Lower leg skin (tissue), 3 donors: ENCODE measurements at regions not wholly inside any gene's neighbourhood (a gene's known extent, or its start where the extent isn't known, plus 50 kb on each side); places are given as distances from the start of the nearest gene placed in this dataset.

ENCODE experiments used
- CTCF ChIP-seq, 3 donors: fragments of 450-650 bp; IDR thresholded peaks; one replicate each; pipeline ENCODE4 v1.5.1; 2016; ENCODE audit warnings: antibody characterized with exemption in 3 of 3, mild to moderate bottlenecking in 3 of 3, moderate library complexity in 2 of 3
- POLR2A ChIP-seq, 2 donors: fragments of 450-650 bp; IDR thresholded peaks; one replicate each; pipeline ENCODE4 v1.6.1; 2016 to 2017; ENCODE audit warnings: antibody characterized with exemption in 2 of 2, mild to moderate bottlenecking in 1 of 2, moderate library complexity in 1 of 2

- TF ChIP-seq CTCF (IDR thresholded peaks at IDR 0.05) (no peak), POLR2A (IDR thresholded peaks at IDR 0.05) (no peak)
Observed at GRCh38 chr13:37187621-37188020, 82.2 kb upstream of the CSNK1A1L start.
